Activated CD8-positive, alpha-beta memory T cell treated with anti-CD3 and anti-CD28 coated beads, Interleukin-2, amount 50 U/mL, for 1 hour (primary cell): ENCODE measurements at regions not wholly inside any gene's neighbourhood (a gene's known extent, or its start where the extent isn't known, plus 50 kb on each side); places are given as distances from the start of the nearest gene placed in this dataset.
A peak's percentile ranks its signal among the peaks of the same experiment; 100 is the strongest.

Source experiments
- DNase-seq: peaks from one replicate; pipeline ENCODE4 v3.0.0-alpha.2; 2020; ENCODE audit errors: extremely low read depth

GRCh38 chr11:128327274-128327673, 260.1 kb downstream of the ETS1 start:
- DNase-seq, result no peak

- no peak for DNase-seq
Observed at GRCh38 chr11:128326791-128327190, 260.6 kb downstream of the ETS1 start.

DNA sequence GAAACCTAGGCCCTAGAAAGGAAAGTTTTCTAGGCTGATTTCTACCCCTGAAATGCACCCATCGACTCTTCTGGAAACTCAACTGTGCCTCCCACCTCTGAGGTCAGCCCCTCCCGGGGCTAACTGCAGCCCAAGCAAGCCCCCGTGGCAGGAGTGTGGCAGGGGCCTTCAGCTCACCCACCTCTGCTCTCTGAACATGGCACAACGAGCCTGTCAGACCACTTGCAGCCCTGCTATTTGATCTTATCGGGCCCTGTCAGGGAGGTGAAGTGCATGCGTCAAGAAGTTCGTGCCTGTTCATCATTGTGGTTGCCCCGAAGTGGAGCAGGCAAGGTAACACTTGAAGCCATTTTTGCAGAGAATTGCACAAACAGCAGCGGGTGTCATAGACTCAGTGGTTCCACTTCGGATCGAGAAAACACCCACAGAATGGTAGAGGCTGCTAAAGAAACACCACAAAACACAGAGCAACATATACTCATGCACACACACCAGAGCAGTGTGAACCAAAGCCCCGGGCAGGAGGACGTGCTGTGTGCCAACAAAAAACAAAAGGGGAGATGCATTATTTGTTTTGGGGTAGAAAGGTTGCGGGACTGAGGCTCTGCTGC, 262.7 kb downstream of the ETS1 start:
- peak; percentile 80 for DNase-seq

DNA sequence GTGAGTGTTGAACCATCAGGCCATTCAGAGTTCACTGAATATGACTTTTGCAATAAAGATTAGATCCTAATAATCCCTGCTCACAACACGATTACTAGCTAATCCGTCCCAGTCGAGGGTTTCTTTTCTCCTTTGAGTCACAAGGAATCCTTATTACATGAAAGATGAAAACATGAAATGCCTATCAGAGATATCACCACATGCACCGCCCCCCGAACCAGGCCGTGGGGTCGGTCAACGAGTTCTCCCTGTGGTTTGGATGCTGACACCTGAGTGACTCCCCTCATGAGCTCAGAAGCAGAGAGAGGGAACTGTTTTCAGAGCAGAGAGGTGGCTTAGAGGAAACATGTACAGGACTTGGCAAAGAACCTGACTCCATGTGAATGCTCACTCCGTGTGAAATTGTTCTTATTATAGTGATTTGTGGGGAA, 263.3 kb downstream of the ETS1 start:
- DNase-seq, result peak; percentile 60

DNA sequence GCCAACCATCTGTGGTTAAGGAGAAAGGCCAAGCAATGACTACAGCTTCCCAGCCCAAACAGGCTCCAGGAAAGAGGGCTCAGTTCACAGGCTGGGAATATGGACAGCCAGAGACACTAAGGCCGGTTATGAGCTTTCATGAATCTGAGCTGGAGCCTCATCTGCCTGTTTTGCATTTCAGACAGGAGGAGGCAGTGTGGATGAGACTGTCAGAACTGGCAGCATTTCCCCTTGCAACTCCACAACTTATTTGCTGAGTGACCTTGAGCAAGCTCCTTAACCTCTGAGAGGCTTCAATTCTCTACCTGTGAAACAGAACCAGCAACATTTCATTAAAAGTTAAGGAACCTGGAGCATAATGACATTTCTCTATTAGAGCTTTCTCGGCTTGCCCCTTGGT, 264.0 kb downstream of the ETS1 start:
- no peak for DNase-seq

DNA sequence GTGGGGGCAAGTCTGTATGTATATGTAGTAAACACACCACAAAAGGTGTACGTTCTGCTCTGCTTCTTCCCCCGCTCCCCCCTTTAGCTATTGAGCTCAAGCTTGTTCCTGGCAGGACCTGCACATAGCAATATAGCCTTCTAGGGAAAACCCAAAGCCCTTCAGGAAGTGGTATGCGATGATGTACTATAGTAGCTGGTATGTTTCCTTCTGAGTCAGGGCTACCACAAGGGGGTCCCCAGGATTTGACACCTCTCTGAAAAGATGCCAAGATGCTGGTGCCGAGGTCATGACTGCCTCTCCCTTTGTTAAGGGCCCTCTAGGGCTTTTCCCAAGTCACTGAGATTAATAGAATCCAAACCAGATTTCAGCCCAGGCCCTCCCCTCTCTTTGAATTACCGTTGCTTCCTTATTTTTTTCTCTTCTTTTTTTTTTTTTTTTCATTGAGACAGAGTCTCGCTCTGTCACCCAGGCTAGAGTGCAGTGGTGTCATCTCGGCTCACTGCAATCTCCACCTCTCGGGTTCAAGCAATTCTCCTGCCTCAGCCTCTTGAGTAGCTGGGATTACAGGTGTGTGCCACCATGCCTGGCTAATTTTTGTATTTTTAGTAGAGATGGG, 268.4 kb downstream of the ETS1 start:
- peak; percentile 76 for DNase-seq

GRCh38 chr11:128316541-128317227, 270.7 kb downstream of the ETS1 start:
- DNase-seq, result no peak

DNA sequence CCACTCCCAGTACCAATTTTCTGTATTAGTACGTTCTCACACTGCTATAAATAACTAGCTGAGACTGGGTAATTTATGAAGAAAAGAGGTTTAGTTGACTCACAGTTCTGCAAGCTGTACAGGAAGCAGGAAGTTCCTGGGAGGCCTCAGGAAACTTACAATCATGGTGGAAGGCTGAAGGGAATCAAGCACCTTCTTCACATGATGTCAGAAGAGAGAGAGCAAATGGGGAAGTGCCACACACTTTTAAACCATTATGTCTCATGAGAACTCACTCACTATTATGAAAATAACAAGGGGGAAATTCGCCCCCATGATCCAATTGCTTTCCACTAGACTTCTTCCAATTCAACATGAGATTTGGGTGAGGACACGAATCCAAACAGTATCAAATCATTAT, 271.4 kb downstream of the ETS1 start:
- no peak for DNase-seq

- no peak for DNase-seq
Observed at GRCh38 chr11:128313931-128314330, 273.4 kb downstream of the ETS1 start.

DNA sequence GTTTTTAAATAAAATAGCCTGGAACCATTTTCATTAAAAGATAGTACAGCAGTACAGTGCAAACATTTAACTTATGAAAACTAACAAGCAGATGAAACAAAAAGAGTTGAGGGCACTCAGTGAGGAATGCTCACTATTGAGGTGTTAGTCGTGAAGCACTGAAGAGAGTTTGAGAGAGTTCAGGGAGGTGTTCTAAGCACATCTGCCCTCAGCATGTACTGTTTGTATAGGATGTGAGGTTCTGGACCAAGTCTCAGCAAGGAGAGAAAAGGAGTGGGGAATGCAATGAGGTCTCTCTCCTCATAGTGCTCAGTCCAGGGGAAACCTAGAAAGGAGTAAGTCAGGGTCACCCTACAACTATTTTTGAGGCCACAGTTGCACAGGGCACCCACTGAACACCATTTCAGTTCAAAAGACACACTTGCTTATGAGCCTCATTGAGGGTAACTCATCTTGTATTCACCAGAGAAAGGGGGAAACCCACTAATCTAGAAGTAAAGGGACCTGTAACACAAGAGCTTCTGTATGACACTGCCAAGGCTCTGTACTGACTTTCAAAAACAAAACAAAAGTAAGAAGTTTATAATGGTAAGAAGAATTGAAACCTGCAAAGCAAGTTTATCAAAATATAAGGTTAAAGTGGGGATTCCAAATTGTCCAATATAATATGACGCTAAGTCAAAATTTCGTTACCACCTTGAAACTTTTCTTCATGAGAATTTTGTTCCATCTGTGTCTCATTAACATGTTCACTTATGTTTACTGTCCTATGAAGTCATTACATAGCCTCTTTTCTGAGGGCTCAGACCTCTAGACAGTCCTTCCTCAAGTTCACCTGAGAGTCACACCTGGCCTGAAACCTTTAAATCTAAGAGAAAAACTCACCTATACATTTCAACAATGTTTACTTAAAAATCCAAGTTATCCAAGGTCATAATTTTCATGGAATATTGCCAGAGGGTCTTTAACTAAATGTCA, 275.3 kb downstream of the ETS1 start:
- DNase-seq, result no peak

GRCh38 chr11:128310676-128311445, 276.5 kb downstream of the ETS1 start:
- no peak for DNase-seq

DNA sequence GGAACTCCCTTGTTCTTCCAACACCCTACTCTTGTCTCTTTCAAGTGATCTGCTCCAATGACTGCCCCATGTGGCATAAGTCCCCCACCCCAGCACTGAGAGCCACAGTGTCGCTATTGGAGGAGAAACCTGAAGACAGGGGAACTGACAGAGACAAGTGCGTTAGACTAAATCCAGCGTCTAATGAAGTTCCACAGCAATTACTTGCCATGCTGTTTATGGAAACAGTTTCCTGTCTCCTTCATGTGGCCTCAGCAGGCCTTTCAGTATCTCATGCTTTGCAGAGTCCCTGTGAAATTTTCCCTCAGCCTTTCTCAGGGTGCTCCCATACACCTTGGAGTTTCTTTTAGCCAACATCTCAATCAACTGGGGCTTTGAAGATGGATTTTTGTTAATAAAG, 277.4 kb downstream of the ETS1 start:
- DNase-seq, result no peak

GRCh38 chr11:128308794-128309193, 278.6 kb downstream of the ETS1 start:
- no peak for DNase-seq

GRCh38 chr11:128305588-128305987, 281.8 kb downstream of the ETS1 start:
- DNase-seq, result no peak

DNA sequence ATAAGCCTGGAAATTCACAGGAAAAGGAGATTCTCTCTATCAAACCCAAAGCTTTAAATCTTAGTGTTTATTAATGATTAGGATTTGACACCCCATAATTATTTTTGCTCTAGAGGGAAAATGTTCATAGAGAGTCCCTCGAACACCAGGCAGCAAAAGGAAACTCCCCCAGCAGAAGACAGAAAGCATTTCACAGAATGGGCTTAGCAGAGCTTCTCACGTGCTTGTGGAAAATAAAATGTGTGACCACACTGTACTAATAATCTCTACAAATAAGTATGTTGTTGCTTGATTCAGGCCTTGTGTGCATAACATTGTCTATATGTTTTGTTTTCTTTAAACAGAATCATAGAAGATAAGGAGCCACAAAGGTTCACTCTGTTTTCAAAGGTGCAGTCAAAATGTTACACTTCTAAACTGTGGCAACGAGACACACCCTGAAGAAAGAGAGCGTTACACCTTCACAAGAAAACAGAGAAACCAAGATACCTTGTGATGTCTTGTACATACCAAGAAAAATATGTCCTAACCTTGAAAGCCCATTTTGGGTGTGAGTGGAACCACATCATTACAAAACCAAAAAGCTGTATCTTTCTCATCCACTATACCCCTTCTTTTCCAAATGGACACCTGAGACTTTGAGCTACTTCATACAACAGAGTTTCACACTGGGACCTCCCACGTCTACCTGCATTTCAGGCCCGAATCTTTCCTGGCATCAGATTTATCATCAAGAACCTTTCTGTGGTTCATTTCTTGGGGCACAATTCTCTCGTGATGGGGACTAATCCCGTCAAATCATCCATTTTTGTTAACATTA, 282.5 kb downstream of the ETS1 start:
- no peak for DNase-seq

GRCh38 chr11:128304116-128304515, 283.2 kb downstream of the ETS1 start:
- DNase-seq, result no peak

GRCh38 chr11:128303383-128303782, 284.0 kb downstream of the ETS1 start:
- no peak for DNase-seq

GRCh38 chr11:128302425-128303186, 284.8 kb downstream of the ETS1 start:
- peak; percentile 69 for DNase-seq

- DNase-seq, result no peak
Observed at GRCh38 chr11:128301756-128302155, 285.6 kb downstream of the ETS1 start.

GRCh38 chr11:128300785-128301184, 286.6 kb downstream of the ETS1 start:
- no peak for DNase-seq
